ENCODE measurements at regions not wholly inside any gene's neighbourhood (a gene's known extent, or its start where the extent isn't known, plus 50 kb on each side); places are given as distances from the start of the nearest gene placed in this dataset.

- FAIRE-seq (no peak), DNase-seq (ENCODE audit: insufficient read length, low spot score) (no peak)
- TF ChIP-seq SPI1 (IDR thresholded peaks at IDR 0.05; ENCODE audit: low read depth, low read length) (no peak), POLR2A (IDR thresholded peaks at IDR 0.05; ENCODE audit: low read depth, low read length) (no peak), TAF1 (IDR thresholded peaks at IDR 0.05; ENCODE audit: low read depth, low read length) (no peak), POLR2AphosphoS5 (IDR thresholded peaks at IDR 0.05; ENCODE audit: low read depth, low read length) (no peak), POU2F2 (IDR thresholded peaks at IDR 0.05; ENCODE audit: low read depth, low read length) (no peak)
Measured at GRCh38 chr2:217273851-217274250, 414.0 kb upstream of the TNP1 start.

DNA sequence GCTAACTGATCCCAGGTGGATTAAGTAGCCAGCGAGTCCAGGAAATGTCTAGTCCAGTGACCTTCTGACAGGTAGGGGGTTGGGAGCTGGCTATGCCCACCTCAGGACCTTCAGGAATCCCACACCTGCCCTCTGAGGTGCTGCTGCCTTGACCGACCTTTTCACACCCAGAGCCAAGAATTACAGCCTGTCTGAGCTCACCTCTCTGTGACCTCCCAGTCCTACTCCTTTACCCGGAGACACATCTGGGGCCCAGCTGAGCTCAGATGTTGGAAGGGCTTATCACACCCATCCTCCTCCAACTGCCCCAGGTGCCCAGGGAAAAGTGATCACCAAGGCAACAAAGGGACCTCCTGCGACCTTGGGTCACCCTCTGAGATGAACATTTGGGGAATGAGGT lies 413.3 kb upstream of the TNP1 start:
- TF ChIP-seq POLR2A (IDR thresholded peaks at IDR 0.05; ENCODE audit: low read depth, low read length) (no peak), TAF1 (IDR thresholded peaks at IDR 0.05; ENCODE audit: low read depth, low read length) (no peak), SPI1 (IDR thresholded peaks at IDR 0.05; ENCODE audit: low read depth, low read length) (no peak), POLR2AphosphoS5 (IDR thresholded peaks at IDR 0.05; ENCODE audit: low read depth, low read length) (no peak), POU2F2 (IDR thresholded peaks at IDR 0.05; ENCODE audit: low read depth, low read length) (no peak), PAX5 (IDR thresholded peaks at IDR 0.05; ENCODE audit: insufficient read depth, low read length, severe bottlenecking) (no peak)
- FAIRE-seq (no peak), DNase-seq (ENCODE audit: insufficient read length, low spot score) (no peak)

GRCh38 chr2:217271813-217272212 lies 411.9 kb upstream of the TNP1 start:
- TF ChIP-seq POU2F2 (IDR thresholded peaks at IDR 0.05; ENCODE audit: low read depth, low read length) (no peak), POLR2A (IDR thresholded peaks at IDR 0.05; ENCODE audit: low read depth, low read length) (no peak), TAF1 (IDR thresholded peaks at IDR 0.05; ENCODE audit: low read depth, low read length) (no peak), POLR2AphosphoS5 (IDR thresholded peaks at IDR 0.05; ENCODE audit: low read depth, low read length) (no peak), PAX5 (IDR thresholded peaks at IDR 0.05; ENCODE audit: insufficient read depth, low read length, severe bottlenecking) (no peak), SPI1 (IDR thresholded peaks at IDR 0.05; ENCODE audit: low read depth, low read length) (no peak)
- FAIRE-seq (no peak), DNase-seq (ENCODE audit: insufficient read length, low spot score) (no peak)

DNA sequence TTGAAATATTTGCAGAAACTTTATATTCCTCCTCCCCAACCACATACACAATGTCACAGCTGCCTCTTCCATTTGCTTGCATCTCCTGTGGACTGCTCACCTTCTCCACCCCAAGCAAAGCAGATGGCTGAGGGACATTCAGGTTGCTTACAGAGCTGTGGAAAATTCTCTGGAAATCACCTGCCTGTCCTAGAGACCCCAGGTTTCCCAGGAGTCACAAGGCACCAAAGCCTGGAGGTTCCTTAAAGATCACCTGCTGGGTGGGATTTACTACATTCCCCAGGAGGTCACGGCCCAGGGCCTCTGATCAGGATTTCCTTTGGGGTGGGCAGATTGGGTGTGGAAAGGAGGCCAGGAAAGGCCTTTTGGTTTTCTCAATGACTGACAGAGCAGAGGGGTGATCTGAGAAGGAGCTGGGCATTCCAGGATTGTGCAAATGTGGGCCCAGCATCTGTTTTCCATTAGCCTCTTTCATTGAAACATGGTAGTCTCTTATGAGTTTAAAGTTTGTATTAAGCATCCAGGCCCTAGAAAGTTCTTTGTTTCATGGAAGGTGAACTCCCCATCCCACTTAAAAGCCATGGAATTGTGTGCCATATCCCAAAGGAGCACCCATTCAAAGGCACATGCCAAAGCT lies 410.7 kb upstream of the TNP1 start:
- TF ChIP-seq POLR2AphosphoS5 (IDR thresholded peaks at IDR 0.05; ENCODE audit: low read depth, low read length): no peak
- no peak for TF ChIP-seq POU2F2 (IDR thresholded peaks at IDR 0.05; ENCODE audit: low read depth, low read length)
- no peak for TF ChIP-seq TAF1 (IDR thresholded peaks at IDR 0.05; ENCODE audit: low read depth, low read length)
- no peak for DNase-seq (ENCODE audit: insufficient read length, low spot score)
- FAIRE-seq: no peak

DNA sequence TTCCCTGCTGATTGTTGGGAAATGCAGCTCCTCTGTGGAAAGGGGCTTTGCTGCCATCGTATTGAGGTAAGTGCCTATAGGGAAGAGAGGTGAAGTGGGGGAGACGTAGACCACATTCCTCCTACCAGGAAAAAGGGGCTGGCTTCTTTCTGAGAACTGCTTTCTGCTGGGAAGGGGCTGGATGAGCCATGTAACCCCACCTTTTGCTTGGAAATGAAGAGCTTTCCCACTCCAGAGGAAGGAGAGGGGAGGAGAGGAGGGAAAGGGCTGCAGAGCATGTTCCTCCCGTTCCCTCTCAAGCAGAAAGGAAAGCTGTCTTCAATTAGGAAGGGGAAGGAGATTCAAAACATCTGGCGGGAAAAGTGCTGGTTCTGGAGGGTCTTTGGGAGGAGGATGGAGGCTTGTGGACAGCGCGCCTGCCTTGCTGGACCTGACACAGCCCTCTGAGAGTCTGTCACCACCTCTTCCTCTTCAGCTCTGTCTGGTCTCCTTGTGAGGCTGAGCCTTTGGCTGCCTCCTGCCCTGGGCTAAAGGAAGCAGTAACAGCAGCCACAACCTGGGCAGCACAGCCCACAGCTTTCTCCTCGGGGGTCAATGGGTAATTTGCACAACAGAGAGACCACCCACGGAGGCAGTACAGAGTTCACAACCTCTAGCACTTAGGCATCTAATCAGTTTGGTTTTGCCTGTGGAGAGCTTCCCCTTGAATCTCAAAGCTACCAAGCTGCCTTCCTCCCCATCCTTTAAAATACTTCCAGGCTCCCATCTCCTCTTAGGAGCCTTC lies 410.0 kb upstream of the TNP1 start:
- DNase-seq (ENCODE audit: insufficient read length, low spot score) (no peak), FAIRE-seq (no peak)
- TF ChIP-seq POLR2AphosphoS5 (IDR thresholded peaks at IDR 0.05; ENCODE audit: low read depth, low read length): no peak
- no peak for TF ChIP-seq TAF1 (IDR thresholded peaks at IDR 0.05; ENCODE audit: low read depth, low read length)
- no peak for TF ChIP-seq SPI1 (IDR thresholded peaks at IDR 0.05; ENCODE audit: low read depth, low read length)
- TF ChIP-seq POU2F2 (IDR thresholded peaks at IDR 0.05; ENCODE audit: low read depth, low read length): no peak
- no peak for TF ChIP-seq PAX5 (IDR thresholded peaks at IDR 0.05; ENCODE audit: insufficient read depth, low read length, severe bottlenecking)
- TF ChIP-seq POLR2A (IDR thresholded peaks at IDR 0.05; ENCODE audit: low read depth, low read length): no peak

GRCh38 chr2:217268978-217269377 lies 409.1 kb upstream of the TNP1 start:
- DNase-seq (ENCODE audit: insufficient read length, low spot score): no peak
- TF ChIP-seq POU2F2 (IDR thresholded peaks at IDR 0.05; ENCODE audit: low read depth, low read length) (no peak), POLR2A (IDR thresholded peaks at IDR 0.05; ENCODE audit: low read depth, low read length) (no peak)
- no peak for FAIRE-seq

GRCh38 chr2:217267758-217268157 lies 407.9 kb upstream of the TNP1 start:
- FAIRE-seq (no peak), DNase-seq (ENCODE audit: insufficient read length, low spot score) (no peak)
- TF ChIP-seq TAF1 (IDR thresholded peaks at IDR 0.05; ENCODE audit: low read depth, low read length) (no peak), POLR2AphosphoS5 (IDR thresholded peaks at IDR 0.05; ENCODE audit: low read depth, low read length) (no peak), PAX5 (IDR thresholded peaks at IDR 0.05; ENCODE audit: insufficient read depth, low read length, severe bottlenecking) (no peak), POU2F2 (IDR thresholded peaks at IDR 0.05; ENCODE audit: low read depth, low read length) (no peak), POLR2A (IDR thresholded peaks at IDR 0.05; ENCODE audit: low read depth, low read length) (no peak), SPI1 (IDR thresholded peaks at IDR 0.05; ENCODE audit: low read depth, low read length) (no peak)

GRCh38 chr2:217263756-217264155 lies 403.9 kb upstream of the TNP1 start:
- TF ChIP-seq POLR2AphosphoS5 (IDR thresholded peaks at IDR 0.05; ENCODE audit: low read depth, low read length) (no peak), PAX5 (IDR thresholded peaks at IDR 0.05; ENCODE audit: insufficient read depth, low read length, severe bottlenecking) (no peak), TAF1 (IDR thresholded peaks at IDR 0.05; ENCODE audit: low read depth, low read length) (no peak), SPI1 (IDR thresholded peaks at IDR 0.05; ENCODE audit: low read depth, low read length) (no peak), POU2F2 (IDR thresholded peaks at IDR 0.05; ENCODE audit: low read depth, low read length) (no peak), POLR2A (IDR thresholded peaks at IDR 0.05; ENCODE audit: low read depth, low read length) (no peak)
- DNase-seq (ENCODE audit: insufficient read length, low spot score) (no peak), FAIRE-seq (no peak)

GRCh38 chr2:217262911-217263310 lies 403.0 kb upstream of the TNP1 start:
- TF ChIP-seq POLR2AphosphoS5 (IDR thresholded peaks at IDR 0.05; ENCODE audit: low read depth, low read length) (no peak), PAX5 (IDR thresholded peaks at IDR 0.05; ENCODE audit: insufficient read depth, low read length, severe bottlenecking) (no peak), TAF1 (IDR thresholded peaks at IDR 0.05; ENCODE audit: low read depth, low read length) (no peak), POU2F2 (IDR thresholded peaks at IDR 0.05; ENCODE audit: low read depth, low read length) (no peak), SPI1 (IDR thresholded peaks at IDR 0.05; ENCODE audit: low read depth, low read length) (no peak), POLR2A (IDR thresholded peaks at IDR 0.05; ENCODE audit: low read depth, low read length) (no peak)
- DNase-seq (ENCODE audit: insufficient read length, low spot score): no peak
- FAIRE-seq: no peak

GRCh38 chr2:217261452-217261851 lies 401.6 kb upstream of the TNP1 start:
- no peak for DNase-seq (ENCODE audit: insufficient read length, low spot score)
- no peak for FAIRE-seq

More at GRCh38 chr2:217261452-217261851, 401.6 kb upstream of the TNP1 start:
- no peak for TF ChIP-seq POLR2A (IDR thresholded peaks at IDR 0.05; ENCODE audit: low read depth, low read length)
